ENCODE measurements at regions not wholly inside any gene's neighbourhood (a gene's known extent, or its start where the extent isn't known, plus 50 kb on each side); places are given as distances from the start of the nearest gene placed in this dataset.

- DNase-seq, result no peak
- Histone ChIP-seq H3K14ac (ENCODE audit: insufficient read depth, low read length) (no peak overlapping the region), H3K4me2 (ENCODE audit: insufficient read depth, insufficient read length, low read length) (no peak overlapping the region), H4K8ac (replicated peaks; ENCODE audit: insufficient read length, low read depth, low read length) (no peak overlapping the region), H3K56ac (ENCODE audit: insufficient read length, low read depth, low read length) (no peak overlapping the region), H3K79me1 (ENCODE audit: insufficient read depth, low read depth, low read length, poor library complexity, severe bottlenecking) (no peaks in the 10 kb centered on the region), H2BK20ac (ENCODE audit: low read depth, low read length, poor library complexity, severe bottlenecking) (no peak overlapping the region), H2AK5ac (ENCODE audit: insufficient read length, low read length) (no peak overlapping the region), H3K9me3 (ENCODE audit: control insufficient read depth, low read depth, low read length) (no peaks in the 10 kb centered on the region), H3K27ac (ENCODE audit: insufficient read length, low read depth, low read length) (no peak overlapping the region), H3K9ac (ENCODE audit: extremely low read depth, insufficient read length, low read length) (no peak overlapping the region), H3K4ac (ENCODE audit: low read depth, low read length) (no peak overlapping the region), H4K91ac (ENCODE audit: insufficient read length, low read depth, low read length) (no peak overlapping the region), H3K27me3 (ENCODE audit: insufficient read depth, low read length) (no peaks in the 10 kb centered on the region), H2BK15ac (ENCODE audit: low read depth, low read length) (no peak overlapping the region), H3K4me1 (ENCODE audit: insufficient read depth, low read length) (no peaks in the 10 kb centered on the region), H3K23ac (ENCODE audit: insufficient read length, low read depth, low read length) (no peak overlapping the region), H3K79me2 (ENCODE audit: insufficient read depth, low read length) (no peaks in the 10 kb centered on the region), H2BK12ac (ENCODE audit: insufficient read length, low read depth, low read length) (no peak overlapping the region), H2AFZ (ENCODE audit: low read length) (no peak overlapping the region), H2BK5ac (ENCODE audit: insufficient read length, low read length) (no peak overlapping the region), H3K18ac (ENCODE audit: insufficient read length, low read depth, low read length) (no peak overlapping the region), H2BK120ac (ENCODE audit: low read depth, low read length, poor library complexity, severe bottlenecking) (no peak overlapping the region), H3K23me2 (ENCODE audit: insufficient read length, low read depth, low read length, poor library complexity, severe bottlenecking) (no peaks in the 10 kb centered on the region), H4K5ac (ENCODE audit: insufficient read length, low read depth, low read length) (no peak overlapping the region), H3T11ph (ENCODE audit: low read length) (no peak overlapping the region), H4K20me1 (ENCODE audit: control insufficient read depth, insufficient read depth, insufficient read length) (no peaks in the 10 kb centered on the region)
- Mint-ChIP-seq H3K27ac (0 out of 7 replicates have a peak overlapping the region, but pooled peaks of 1 of the 3 experiments have one; percentile 15), H3K27me3 (ENCODE audit: low read depth) (no peaks in the 10 kb centered on the region), H3K4me1 (peaks cover 19 to 25% of the 10 kb centered on the region in 2 experiments), H3K4me3 (no peak overlapping the region), H3K36me3 (ENCODE audit: insufficient read depth in 1 of 3, low read depth in 3 of 3) (peaks cover 0 to 28% (median 12%) of the 10 kb centered on the region in 3 experiments), H3K9me3 (peaks cover 0 to 4% of the 10 kb centered on the region in 2 experiments; a peak in 2 of 5 replicates)
- WGBS (ENCODE audit: extremely low coverage, insufficient read length, low lambda C conversion rate), result no CpG with 5 or more reads among the region's 3 CpGs
- no peak for TF ChIP-seq CTCF (conservative IDR thresholded peaks at IDR 0.05)
Observed at GRCh38 chr2:67342394-67342793, 54.7 kb upstream of the ETAA1 start.

Measured in H9 (cell line).